ENCODE measurements at regions not wholly inside any gene's neighbourhood (a gene's known extent, or its start where the extent isn't known, plus 50 kb on each side); places are given as distances from the start of the nearest gene placed in this dataset.

- DNase-seq (ENCODE audit: low read depth): no peak
- TF ChIP-seq, protein P1, sequence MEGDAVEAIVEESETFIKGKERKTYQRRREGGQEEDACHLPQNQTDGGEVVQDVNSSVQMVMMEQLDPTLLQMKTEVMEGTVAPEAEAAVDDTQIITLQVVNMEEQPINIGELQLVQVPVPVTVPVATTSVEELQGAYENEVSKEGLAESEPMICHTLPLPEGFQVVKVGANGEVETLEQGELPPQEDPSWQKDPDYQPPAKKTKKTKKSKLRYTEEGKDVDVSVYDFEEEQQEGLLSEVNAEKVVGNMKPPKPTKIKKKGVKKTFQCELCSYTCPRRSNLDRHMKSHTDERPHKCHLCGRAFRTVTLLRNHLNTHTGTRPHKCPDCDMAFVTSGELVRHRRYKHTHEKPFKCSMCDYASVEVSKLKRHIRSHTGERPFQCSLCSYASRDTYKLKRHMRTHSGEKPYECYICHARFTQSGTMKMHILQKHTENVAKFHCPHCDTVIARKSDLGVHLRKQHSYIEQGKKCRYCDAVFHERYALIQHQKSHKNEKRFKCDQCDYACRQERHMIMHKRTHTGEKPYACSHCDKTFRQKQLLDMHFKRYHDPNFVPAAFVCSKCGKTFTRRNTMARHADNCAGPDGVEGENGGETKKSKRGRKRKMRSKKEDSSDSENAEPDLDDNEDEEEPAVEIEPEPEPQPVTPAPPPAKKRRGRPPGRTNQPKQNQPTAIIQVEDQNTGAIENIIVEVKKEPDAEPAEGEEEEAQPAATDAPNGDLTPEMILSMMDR (conservative IDR thresholded peaks at IDR 0.05; ENCODE audit: low read depth, low read length): no peak
These were observed 382.5 kb downstream of the RPS29 start for GRCh38 chr14:49203676-49204075.

GRCh38 chr14:49199159-49199558 lies 387.0 kb downstream of the RPS29 start:
- H3K4me3 ChIP-seq (ENCODE audit: low read depth, low read length): no peak overlapping the region
- TF ChIP-seq, protein P1 (conservative IDR thresholded peaks at IDR 0.05; ENCODE audit: low read depth, low read length): no peak
- no peak for DNase-seq (ENCODE audit: low read depth)

More at GRCh38 chr14:49203676-49204075, 382.5 kb downstream of the RPS29 start:
- H3K4me3 ChIP-seq (ENCODE audit: low read depth, low read length): no peak overlapping the region

DNA sequence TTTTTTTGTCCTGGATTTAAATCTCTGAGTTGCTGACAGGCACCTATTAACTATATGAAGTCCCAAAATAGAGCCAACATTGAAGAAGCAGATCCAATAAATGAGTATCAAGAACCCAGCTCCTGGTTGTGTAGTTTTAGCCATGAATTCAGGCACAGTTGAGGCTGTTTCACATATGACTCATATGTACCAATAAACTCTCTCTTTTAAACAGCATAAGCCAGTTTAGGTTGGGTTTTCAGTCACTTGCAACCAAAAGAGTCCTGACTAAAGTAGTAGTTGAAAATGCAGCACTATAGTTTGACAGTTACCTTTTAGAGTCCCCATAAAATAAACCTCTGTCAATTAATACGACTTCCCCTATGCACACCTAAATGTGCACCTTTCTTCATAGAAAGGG lies 389.9 kb downstream of the RPS29 start:
- TF ChIP-seq, protein P1 (conservative IDR thresholded peaks at IDR 0.05; ENCODE audit: low read depth, low read length): no peak
- DNase-seq (ENCODE audit: low read depth): no peak
- no peak overlapping the region for H3K4me3 ChIP-seq (ENCODE audit: low read depth, low read length)

GRCh38 chr14:49194067-49194466 lies 392.1 kb downstream of the RPS29 start:
- no peak overlapping the region for H3K4me3 ChIP-seq (ENCODE audit: low read depth, low read length)
- DNase-seq (ENCODE audit: low read depth): no peak
- TF ChIP-seq, protein P1 (conservative IDR thresholded peaks at IDR 0.05; ENCODE audit: low read depth, low read length): no peak

DNA sequence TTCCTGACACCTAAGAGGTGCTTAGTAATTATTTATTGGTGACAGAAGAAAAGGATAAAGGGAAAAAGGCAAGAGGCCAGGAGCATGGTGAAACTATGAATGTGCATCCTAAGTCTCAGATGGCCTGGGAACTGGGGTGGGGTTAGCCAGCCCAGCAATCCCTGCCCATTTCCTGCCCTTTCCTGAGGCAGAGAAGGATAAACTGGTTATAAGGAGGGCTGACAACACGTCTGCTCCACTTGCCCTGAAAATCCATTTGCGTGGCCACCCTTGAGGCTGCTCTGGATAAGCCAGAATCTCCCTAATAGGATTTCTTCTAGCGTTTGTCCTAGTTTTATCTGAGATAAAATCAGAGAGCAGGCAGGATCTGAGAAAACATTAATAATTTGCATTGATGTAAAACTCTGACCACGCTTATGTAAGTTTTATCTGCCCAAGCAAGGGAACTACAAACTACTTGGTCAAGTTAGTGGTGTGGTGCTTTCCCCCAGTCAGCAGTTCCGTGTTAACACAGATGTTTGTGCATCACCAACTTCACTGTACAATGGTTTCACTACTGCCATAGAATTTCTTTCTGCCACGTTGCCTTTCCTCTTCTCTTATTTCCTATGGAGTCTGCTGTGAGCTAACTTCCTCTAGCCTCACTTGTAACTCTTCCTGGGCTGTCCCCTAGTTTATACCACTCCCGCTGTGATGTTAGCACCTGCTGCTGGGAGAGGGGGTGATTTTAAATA lies 392.7 kb downstream of the RPS29 start:
- DNase-seq (ENCODE audit: low read depth): no peak
- TF ChIP-seq, protein P1 (conservative IDR thresholded peaks at IDR 0.05; ENCODE audit: low read depth, low read length): no peak
- no peak overlapping the region for H3K4me3 ChIP-seq (ENCODE audit: low read depth, low read length)

DNA sequence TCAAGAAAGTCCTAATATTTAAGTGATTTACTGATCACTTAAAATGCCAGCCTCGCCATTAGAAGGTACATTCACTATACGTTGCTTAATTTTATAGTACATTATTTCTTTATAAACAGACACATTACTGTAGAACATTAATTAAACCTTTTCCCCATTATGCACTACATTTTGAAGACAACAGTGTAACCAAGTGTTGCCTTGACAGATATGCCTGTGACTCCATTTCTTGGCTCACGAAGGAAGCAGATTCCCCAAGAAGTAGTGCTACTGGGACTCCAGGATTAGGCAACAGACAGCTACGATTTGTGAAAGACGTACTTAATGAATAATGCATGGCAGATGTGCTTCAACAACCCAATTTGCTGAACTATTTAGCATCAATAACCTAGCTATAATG lies 394.8 kb downstream of the RPS29 start:
- TF ChIP-seq, protein P1 (conservative IDR thresholded peaks at IDR 0.05; ENCODE audit: low read depth, low read length): no peak
- no peak overlapping the region for H3K4me3 ChIP-seq (ENCODE audit: low read depth, low read length)
- no peak for DNase-seq (ENCODE audit: low read depth)

DNA sequence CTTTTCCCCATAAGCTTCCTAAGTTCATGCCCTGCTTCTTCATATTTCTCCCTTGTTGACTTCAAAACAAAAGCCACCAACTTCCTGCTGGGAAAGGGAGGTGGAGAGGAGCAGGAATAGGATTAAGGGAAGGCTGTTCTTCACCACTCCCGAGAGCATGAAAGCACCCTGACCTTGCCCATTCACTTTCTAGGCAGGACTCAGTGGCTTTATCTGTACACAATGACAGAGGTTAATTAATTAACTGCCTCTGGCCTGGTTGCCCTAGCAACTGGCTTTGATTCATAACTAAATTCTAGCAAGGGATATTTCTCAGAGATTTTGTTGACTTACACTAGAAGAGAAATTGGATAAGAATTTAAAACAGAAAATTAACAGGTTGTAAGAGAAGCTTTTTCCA lies 396.8 kb downstream of the RPS29 start:
- TF ChIP-seq, protein P1 (conservative IDR thresholded peaks at IDR 0.05; ENCODE audit: low read depth, low read length): no peak
- no peak for DNase-seq (ENCODE audit: low read depth)
- H3K4me3 ChIP-seq (ENCODE audit: low read depth, low read length): no peak overlapping the region
